ENCODE measurements at regions not wholly inside any gene's neighbourhood (a gene's known extent, or its start where the extent isn't known, plus 50 kb on each side); places are given as distances from the start of the nearest gene placed in this dataset.

- TF ChIP-seq EZH2 (IDR thresholded peaks at IDR 0.05; ENCODE audit: insufficient read depth, poor library complexity, severe bottlenecking) (no peak), EZH2phosphoT487 (IDR thresholded peaks at IDR 0.05; ENCODE audit: insufficient read depth, low read depth) (no peak)
Observed at GRCh38 chr2:58920001-58920400, 678.9 kb upstream of the FANCL start.

Measured in GM23248 (cell line).